DLD1 (cell line): ENCODE measurements at regions not wholly inside any gene's neighbourhood (a gene's known extent, or its start where the extent isn't known, plus 50 kb on each side); places are given as distances from the start of the nearest gene placed in this dataset.
"Not testable (repeated sequence)": the region's sequence is repeated elsewhere in the genome, so short reads cannot be mapped to it uniquely, and the experiment has no call there.

ENCODE experiments used
- in situ Hi-C: cut with HindIII; loops from 2 replicates; pipeline ENCODE4 v1.10.0; 2017; ENCODE audit warnings: low sequenced_read_pairs

- in situ Hi-C loops, result no loop called here
Measured at GRCh38 chr2:9707611-9708160, 76.9 kb upstream of the YWHAQ start.

GRCh38 chr2:9708683-9709538 lies 78.1 kb upstream of the YWHAQ start:
- in situ Hi-C loops, result no loop called here

DNA sequence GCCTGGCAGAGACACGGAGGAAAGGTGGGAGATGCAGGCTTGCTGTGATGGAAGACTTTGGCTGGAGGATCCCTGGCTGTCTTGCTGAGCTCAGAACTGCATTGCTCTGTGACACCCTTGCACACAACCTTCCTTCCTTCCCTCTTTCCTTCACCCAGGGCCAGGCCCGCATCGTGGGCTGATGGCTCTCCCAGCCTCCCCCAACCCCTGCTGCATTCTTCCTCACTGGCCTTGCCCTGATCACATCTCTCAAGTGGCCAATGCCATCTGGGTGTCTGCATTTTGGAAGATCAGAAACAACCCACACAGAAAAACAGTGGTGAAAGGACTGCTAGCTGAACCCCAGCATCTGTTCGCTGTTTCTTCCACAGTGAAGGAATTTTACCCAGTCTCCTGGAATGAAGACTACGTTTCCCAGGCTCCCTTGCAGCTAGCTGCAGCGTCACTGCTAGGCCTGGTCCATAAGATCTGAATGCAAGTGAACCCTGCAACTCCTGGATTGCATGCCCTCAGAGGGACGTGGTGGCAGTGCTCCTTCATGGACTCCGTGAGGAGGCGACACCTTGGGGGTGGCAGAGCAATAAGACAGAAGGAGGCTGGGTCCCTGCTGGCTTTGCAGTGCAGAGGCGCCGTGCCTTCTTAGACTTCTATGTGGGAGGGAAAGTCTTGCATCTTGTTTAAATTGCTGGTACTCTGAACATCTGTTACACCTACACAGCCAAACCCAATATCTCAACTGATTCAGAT lies 78.9 kb upstream of the YWHAQ start:
- in situ Hi-C loops, result no loop called here

- in situ Hi-C loops, result no loop called here
Measured at GRCh38 chr2:9710311-9710710, 79.5 kb upstream of the YWHAQ start.

- in situ Hi-C loops, result no loop called here
Measured at GRCh38 chr2:9712263-9712662, 81.5 kb upstream of the YWHAQ start.

DNA sequence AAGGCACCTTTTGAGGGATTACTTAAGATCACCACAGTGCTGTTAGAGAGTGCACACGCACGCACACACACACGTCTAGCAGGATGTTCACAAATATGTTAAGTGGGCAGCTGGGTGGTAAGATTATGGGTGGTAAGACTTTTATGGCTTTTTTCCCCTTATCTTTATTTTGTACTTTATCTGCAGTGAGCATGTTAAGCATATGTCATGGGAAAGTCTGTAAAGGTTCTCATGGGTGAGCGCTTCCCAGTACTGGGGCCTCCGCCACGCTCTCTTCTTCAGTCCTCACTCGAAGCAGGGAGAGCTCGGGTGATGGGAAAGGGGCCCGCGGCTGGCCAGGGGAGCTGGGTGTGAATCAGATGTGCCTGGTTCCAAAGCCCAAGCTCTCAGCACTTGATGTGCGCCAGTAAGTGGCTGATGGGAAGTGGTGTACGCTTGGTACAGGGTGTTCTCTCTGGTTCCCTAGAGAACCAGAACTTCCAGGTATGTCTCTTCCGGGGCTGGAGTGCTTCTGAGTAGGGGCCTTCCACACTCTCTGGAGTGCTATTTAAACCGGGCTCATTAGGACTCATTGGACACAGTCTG lies 83.9 kb upstream of the YWHAQ start:
- in situ Hi-C loops, result no loop called here

DNA sequence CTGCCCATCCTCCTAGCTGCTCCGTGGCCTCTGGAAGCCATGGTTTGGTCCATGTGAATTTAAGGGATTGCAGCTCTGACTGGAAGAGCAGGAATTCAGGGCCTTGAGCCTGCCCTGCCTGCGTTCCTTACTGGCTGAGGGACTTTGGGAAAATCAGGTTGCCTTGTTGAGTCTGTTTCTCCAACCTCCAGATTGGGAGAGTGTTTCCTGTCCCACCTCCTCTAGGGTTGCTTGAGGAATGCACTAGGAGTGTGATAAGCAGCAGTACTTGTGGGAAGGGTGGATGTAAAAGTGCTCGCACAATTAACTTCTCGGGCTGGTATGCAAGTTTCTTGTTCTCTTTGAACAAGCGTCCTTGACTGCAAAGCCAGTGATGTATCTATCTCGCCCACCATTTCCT lies 84.4 kb upstream of the YWHAQ start:
- in situ Hi-C loops, result no loop called here

DNA sequence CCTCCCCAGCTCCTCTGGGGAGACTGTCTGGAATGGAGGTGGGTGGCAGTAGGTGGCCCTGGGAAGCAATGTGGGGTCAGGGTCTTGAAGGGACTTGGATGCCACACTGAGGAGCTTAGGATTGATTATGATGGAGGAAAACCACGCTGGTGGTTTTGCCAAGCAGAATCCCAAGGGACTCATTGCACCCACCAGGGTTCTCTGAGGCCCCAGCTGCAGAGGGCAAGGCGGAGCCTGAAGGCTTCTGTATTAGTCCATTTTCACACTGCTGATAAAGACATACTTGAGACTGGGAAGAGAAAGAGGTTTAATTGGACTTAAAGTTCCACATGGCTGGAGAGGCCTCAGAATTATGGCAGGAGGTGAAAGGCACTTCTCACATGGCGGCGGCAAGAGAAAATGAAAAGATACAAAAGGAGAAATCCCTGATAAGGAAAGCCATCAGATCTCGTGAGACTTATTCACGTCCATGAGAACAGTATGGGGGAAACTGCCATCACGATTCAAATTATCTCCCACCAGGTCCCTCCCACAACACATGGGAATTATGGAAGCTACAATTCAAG lies 87.2 kb upstream of the YWHAQ start:
- in situ Hi-C loops, result no loop called here

- in situ Hi-C loops, result no loop called here
Measured at GRCh38 chr2:9720352-9721093, 89.7 kb upstream of the YWHAQ start.

DNA sequence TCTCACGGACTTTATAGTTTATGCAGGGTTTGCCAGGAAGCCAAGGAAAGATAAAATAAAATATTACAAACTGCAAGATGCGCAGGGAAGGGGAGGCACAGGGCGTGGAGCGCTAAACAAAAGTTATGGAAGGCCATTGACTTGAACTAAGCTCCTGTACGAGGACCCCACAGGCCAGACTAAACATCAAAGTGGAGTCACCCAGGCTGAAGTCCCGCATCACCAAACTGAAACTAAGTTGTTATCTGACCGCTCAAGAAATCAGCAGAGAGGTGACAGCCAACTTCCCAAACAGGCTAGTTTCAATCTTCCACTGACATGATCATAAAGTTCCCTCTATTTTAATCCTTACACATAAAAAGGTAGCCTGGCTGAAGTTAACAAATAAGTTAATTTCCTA lies 90.5 kb upstream of the YWHAQ start:
- in situ Hi-C loops, result no loop called here

DNA sequence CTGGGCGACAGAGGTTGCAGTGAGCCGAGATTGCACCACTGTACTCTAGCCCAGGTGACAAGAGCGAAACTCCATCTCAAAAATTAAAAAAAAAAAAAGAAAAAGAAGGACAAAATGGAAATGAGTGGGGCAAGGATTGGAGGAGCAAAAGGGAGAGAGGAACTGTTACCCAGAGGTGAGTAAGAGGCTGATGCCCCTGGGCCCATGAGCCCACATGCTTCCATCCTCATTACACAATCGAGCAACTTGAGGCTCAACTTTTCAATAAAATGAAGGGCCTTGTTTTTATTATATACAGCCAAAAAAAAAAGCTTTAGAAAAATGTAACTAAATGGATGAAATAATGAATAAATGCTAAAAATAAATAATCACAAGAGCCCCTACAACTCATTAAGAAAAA lies 91.7 kb upstream of the YWHAQ start:
- in situ Hi-C loops, result no loop called here

GRCh38 chr2:9724565-9724964 lies 93.8 kb upstream of the YWHAQ start:
- in situ Hi-C loops, result no loop called here

DNA sequence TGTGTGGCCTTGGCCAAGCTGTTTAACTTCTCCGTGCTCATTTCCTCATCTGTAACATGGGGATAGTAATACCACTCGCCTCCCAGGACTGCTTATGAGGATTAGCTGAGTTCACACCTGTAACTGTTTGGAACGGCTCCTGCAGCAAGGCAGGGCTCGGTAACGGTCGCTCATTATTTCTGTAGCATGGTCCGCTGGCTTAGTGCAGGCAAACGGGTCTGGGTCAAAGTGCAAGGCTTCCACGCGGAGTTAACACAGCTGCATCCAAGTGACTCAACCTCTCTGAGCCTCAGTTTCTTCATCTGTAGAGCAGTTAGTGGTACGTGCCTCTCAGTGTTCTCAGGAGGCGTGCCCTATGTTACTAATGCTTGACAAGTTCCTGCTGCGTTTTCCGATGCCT lies 94.3 kb upstream of the YWHAQ start:
- in situ Hi-C loops, result no loop called here

DNA sequence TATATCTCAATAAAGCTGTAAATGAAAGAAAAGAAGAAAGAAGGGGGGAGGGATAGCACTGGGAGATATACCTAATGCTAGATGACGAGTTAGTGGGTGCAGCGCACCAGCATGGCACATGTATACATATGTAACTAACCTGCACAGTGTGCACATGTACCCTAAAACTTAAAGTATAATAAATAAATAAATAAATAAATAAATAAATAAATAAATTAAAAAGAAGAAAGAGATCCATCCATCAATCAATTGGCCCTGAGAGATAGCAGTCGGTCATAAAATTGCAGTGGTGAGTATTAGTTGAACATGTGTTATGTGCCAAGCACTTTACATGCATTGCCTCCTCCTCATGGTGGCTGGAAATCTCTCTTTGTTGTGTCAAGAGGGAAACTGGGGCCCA lies 95.2 kb upstream of the YWHAQ start:
- in situ Hi-C loops, result not testable (repeated sequence)

GRCh38 chr2:9730523-9730922 lies 99.7 kb upstream of the YWHAQ start:
- in situ Hi-C loops, result not testable (repeated sequence)

- in situ Hi-C loops, result no loop called here
Measured at GRCh38 chr2:9732824-9733223, 102.0 kb upstream of the YWHAQ start.

- in situ Hi-C loops, result no loop called here
Measured at GRCh38 chr2:9734308-9734707, 103.5 kb upstream of the YWHAQ start.

- in situ Hi-C loops, result no loop called here
Measured at GRCh38 chr2:9735335-9735734, 104.5 kb upstream of the YWHAQ start.

DNA sequence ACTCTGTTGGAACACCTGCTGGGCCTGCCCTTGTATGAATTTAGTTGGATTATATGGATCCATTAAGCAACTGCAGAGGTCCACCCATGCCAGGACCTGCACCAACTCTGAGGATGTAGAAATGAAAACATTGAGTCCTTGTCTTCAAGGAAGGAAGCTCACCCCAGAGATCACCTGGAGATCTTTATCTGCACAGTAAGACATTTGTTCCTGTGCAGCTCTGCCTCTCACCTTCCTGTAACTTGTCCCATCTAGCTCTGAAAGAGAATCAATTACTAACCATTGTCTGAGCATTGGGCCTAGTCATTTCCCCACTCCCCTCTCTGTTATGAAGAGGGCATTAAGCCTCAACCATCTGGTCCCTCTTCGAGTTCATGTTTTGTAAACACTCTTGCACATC lies 105.2 kb upstream of the YWHAQ start:
- in situ Hi-C loops, result no loop called here

GRCh38 chr2:9737053-9737875 lies 106.0 kb upstream of the TAF1B start:
- in situ Hi-C loops, result no loop called here
